Fibroblast of villous mesenchyme (primary cell): ENCODE measurements at regions not wholly inside any gene's neighbourhood (a gene's known extent, or its start where the extent isn't known, plus 50 kb on each side); places are given as distances from the start of the nearest gene placed in this dataset.

Experiments
- DNase-seq: peaks from one replicate; pipeline ENCODE4 v3.0.0-alpha.2; 2010; ENCODE audit warnings: low read depth
- H3K4me3 ChIP-seq: 2 replicates; pipeline ENCODE4 v1.5.1; 2011; ENCODE audit warnings: low read depth, mild to moderate bottlenecking, low read length
- CTCF ChIP-seq: IDR thresholded peaks from 2 replicates; pipeline ENCODE4 v1.5.1; 2012; ENCODE audit warnings: low read depth, mild to moderate bottlenecking, low read length; ENCODE audit not compliant: insufficient read depth

GRCh38 chr2:176755537-176756135 lies 457.0 kb upstream of the HNRNPA3 start:
- DNase-seq = no peak
- no peak for TF ChIP-seq CTCF
- no peak overlapping the region for H3K4me3 ChIP-seq

- no peak overlapping the region for H3K4me3 ChIP-seq
- DNase-seq = no peak
- TF ChIP-seq CTCF = no peak
These were observed 454.2 kb upstream of the HNRNPA3 start for GRCh38 chr2:176758426-176758825.

DNA sequence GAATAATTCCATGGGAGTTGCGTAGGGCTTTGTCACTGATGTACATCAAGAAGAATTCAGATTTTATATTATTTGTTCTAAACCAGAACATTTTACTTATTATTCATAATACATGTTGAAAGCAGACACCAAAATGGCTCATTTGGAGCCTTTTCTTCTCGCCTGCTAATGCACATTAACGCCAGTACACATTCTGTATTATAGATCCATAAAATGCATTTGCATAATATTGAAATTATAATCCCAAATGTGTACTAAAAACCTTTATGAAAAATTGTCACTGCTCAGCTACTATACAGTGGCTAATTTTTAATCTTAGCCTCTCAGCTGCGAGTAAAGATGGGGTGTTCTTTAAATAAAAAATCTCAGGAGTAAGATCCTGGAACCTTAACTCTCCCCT lies 452.2 kb upstream of the HNRNPA3 start:
- DNase-seq = no peak
- TF ChIP-seq CTCF = no peak
- H3K4me3 ChIP-seq = no peak overlapping the region

- no peak for TF ChIP-seq CTCF
- H3K4me3 ChIP-seq = no peak overlapping the region
- no peak for DNase-seq
These were observed 449.5 kb upstream of the HNRNPA3 start for GRCh38 chr2:176763130-176763529.

DNA sequence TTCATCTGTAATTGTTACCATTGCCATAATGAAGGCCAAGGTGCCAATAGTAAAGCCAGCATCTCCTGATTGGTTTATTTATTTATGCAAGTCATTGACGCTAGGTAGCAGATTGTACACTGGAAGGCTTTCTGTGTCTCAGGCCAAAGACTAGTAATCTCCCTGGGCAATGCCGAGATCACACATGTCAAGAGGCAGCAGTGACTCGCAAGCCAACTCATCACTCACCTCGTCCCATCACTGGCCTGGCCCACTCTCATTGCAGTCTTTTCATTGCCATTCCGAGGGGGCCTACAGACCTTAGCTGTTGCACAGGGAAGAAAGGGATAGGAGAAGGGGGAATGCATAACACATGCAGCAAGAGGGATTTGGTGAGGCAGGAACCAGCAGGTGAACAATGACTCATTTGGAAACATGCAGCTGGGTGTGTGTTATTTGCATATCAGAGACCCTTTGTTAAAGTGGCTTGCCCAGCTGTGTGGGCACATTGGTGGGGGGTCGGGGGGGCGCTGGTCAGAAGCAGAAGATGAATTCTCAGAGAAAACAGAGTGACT lies 448.7 kb upstream of the HNRNPA3 start:
- DNase-seq = no peak
- TF ChIP-seq CTCF = no peak
- H3K4me3 ChIP-seq = no peak overlapping the region

GRCh38 chr2:176764921-176765320 lies 447.7 kb upstream of the HNRNPA3 start:
- no peak for TF ChIP-seq CTCF
- no peak for DNase-seq
- no peak overlapping the region for H3K4me3 ChIP-seq

GRCh38 chr2:176766005-176766404 lies 446.6 kb upstream of the HNRNPA3 start:
- TF ChIP-seq CTCF = no peak
- H3K4me3 ChIP-seq = no peak overlapping the region
- no peak for DNase-seq
